GM12878 (cell line): ENCODE measurements at regions not wholly inside any gene's neighbourhood (a gene's known extent, or its start where the extent isn't known, plus 50 kb on each side); places are given as distances from the start of the nearest gene placed in this dataset.

Source experiments
- ATAC-seq: fragments of 200-7000 bp; cut with Tn5 transposase; 3 replicates; pipeline ENCODE4 v1.9.1; 2020; ENCODE audit warnings: mild to moderate bottlenecking, moderate library complexity
- BruUV-seq: library from RNA; stranded (reverse); fragments of 400-500 nt; replicated peaks from 2 replicates; lab custom pipeline; 2021; lab: Mats Ljungman, UMichigan
- CTCF ChIA-PET: fragments of 300-600 bp; sonication (Branson Sonifier 250); formaldehyde crosslinking; extraction: SDS; loops from one replicate; lab custom pipeline; 2021; ENCODE audit warnings: inconsistent platforms; lab: Yijun Ruan, JAX
- POLR2A ChIA-PET: fragments of 350-600 bp; formaldehyde crosslinking; extraction: SDS; loops from one replicate; lab custom pipeline; 2021; ENCODE audit warnings: inconsistent platforms; lab: Charles Lee
- RAD21 ChIA-PET: fragments of 300-600 bp; sonication (Branson Sonifier 250); formaldehyde crosslinking; loops from one replicate; lab custom pipeline; 2023; ENCODE audit warnings: antibody characterized with exemption; ENCODE audit not compliant: unreplicated experiment; lab: Charles Lee
- SMC1A ChIA-PET: fragments of 300-600 bp; sonication (Branson Sonifier 250); formaldehyde crosslinking; loops from one replicate; lab custom pipeline; 2023; ENCODE audit not compliant: unreplicated experiment, uncharacterized antibody; lab: Charles Lee
- DNase-seq: peaks from one replicate; pipeline ENCODE4 v3.0.0-alpha.2; 2011; ENCODE audit warnings: low read depth, low spot score
- FAIRE-seq: peaks from 3 replicates; lab custom pipeline; 2011; peaks lifted over from hg19 to GRCh38; lab: Jason Lieb, UNC
- H2AFZ ChIP-seq: 2 replicates; pipeline ENCODE4 v1.6.0; 2011; ENCODE audit warnings: low read depth, low read length, control low read depth; ENCODE audit not compliant: control insufficient read depth
- H3K27ac ChIP-seq: 2 replicates; pipeline ENCODE4 v1.5.1; 2011; ENCODE audit warnings: control low read depth; ENCODE audit not compliant: control insufficient read depth, insufficient read depth
- H3K27me3 ChIP-seq, 2 experiments: replicated peaks in 1 of 2; 2 replicates each; pipeline versions ENCODE4 v1.6.0 to v1.6.1; 2011; ENCODE audit warnings: low read length in 1 of 2; ENCODE audit not compliant: control insufficient read depth in 2 of 2, insufficient read depth in 2 of 2
- H3K36me3 ChIP-seq, 2 experiments: 2 replicates each; pipeline ENCODE4 v1.5.1; 2011; ENCODE audit warnings: low read length in 1 of 2; ENCODE audit not compliant: control insufficient read depth in 2 of 2, insufficient read depth in 2 of 2
- H3K4me1 ChIP-seq: 2 replicates; pipeline ENCODE4 v1.6.1; 2011; ENCODE audit warnings: mild to moderate bottlenecking, low read length, moderate library complexity, mixed read lengths; ENCODE audit not compliant: control insufficient read depth, insufficient read depth
- H3K4me2 ChIP-seq: 2 replicates; pipeline ENCODE4 v1.6.0; 2011; ENCODE audit warnings: control low read depth; ENCODE audit not compliant: control insufficient read depth, insufficient read depth
- H3K4me3 ChIP-seq: fragments of 200-600 bp; sonication (generic); 2 replicates; pipeline ENCODE4 v1.5.1; 2016
- H3K79me2 ChIP-seq: 2 replicates; pipeline ENCODE4 v1.6.0; 2011; ENCODE audit warnings: low read length; ENCODE audit not compliant: control insufficient read depth, insufficient read depth
- H3K9ac ChIP-seq: 2 replicates; pipeline ENCODE4 v1.8.0; 2011; ENCODE audit warnings: low read length, control low read depth, mixed read lengths; ENCODE audit not compliant: control insufficient read depth, insufficient read depth
- H3K9me3 ChIP-seq: replicated peaks from 3 replicates; pipeline ENCODE4 v1.5.1; 2011; ENCODE audit warnings: mild to moderate bottlenecking, low read length; ENCODE audit not compliant: control insufficient read depth, insufficient read depth
- H4K20me1 ChIP-seq: 2 replicates; pipeline ENCODE4 v1.6.0; 2011; ENCODE audit not compliant: control insufficient read depth, insufficient read depth
- CBX5 ChIP-seq: sonication (generic); IDR thresholded peaks from 2 replicates; pipeline ENCODE4 v1.6.1; 2016; ENCODE audit warnings: low read depth, moderate library complexity, mild to moderate bottlenecking, inconsistent platforms
- CTCF ChIP-seq, 3 experiments: IDR thresholded peaks in 2 of 3; conservative IDR thresholded peaks in 1 of 3; 2 replicates each; pipeline ENCODE4 v1.5.1; 2011; ENCODE audit warnings: low read depth in 3 of 3, low read length in 3 of 3, mild to moderate bottlenecking in 3 of 3, control low read depth in 2 of 3, moderate library complexity in 2 of 3, inconsistent platforms in 1 of 3, mixed read lengths in 1 of 3; ENCODE audit not compliant: control insufficient read depth in 2 of 3, insufficient read depth in 1 of 3; ENCODE audit errors: extremely low read depth in 1 of 3
- FOS ChIP-seq: IDR thresholded peaks from 3 replicates; pipeline ENCODE4 v1.6.1; 2011; ENCODE audit warnings: borderline replicate concordance; ENCODE audit not compliant: insufficient read length; ENCODE audit errors: extremely low read depth
- HCFC1 ChIP-seq: fragments of 150-350 bp; IDR thresholded peaks from 2 replicates; pipeline ENCODE4 v1.6.1; 2014; ENCODE audit warnings: low read length
- HSF1 ChIP-seq: fragments of 150-350 bp; IDR thresholded peaks from 2 replicates; pipeline ENCODE4 v1.6.1; 2014; ENCODE audit warnings: mild to moderate bottlenecking, low read depth, low read length
- MEF2B ChIP-seq: fragments of 450-650 bp; IDR thresholded peaks from 2 replicates; pipeline ENCODE4 v1.6.1; 2018; ENCODE audit warnings: mild to moderate bottlenecking, moderate library complexity; ENCODE audit not compliant: partially characterized antibody, poor library complexity, severe bottlenecking
- MTA3 ChIP-seq: IDR thresholded peaks from 2 replicates; pipeline ENCODE4 v1.6.1; 2012; ENCODE audit warnings: low read length, inconsistent platforms, borderline replicate concordance
- SMC3 ChIP-seq: IDR thresholded peaks from 2 replicates; pipeline ENCODE4 v1.6.1; 2011; ENCODE audit warnings: low read length, improper control_type of control experiment, borderline replicate concordance
- ZNF207 ChIP-seq: fragments of 450-650 bp; IDR thresholded peaks from 2 replicates; pipeline ENCODE4 v1.6.1; 2014; ENCODE audit warnings: antibody characterized with exemption, mild to moderate bottlenecking, borderline replicate concordance
- ZNF384 ChIP-seq: IDR thresholded peaks from 2 replicates; pipeline ENCODE4 v1.6.1; 2012; ENCODE audit warnings: low read depth, mild to moderate bottlenecking, low read length, improper control_type of control experiment, borderline replicate concordance
- WGBS: methylation state at CpG from one replicate; pipeline ENCODE4 v1.1.6; 2016; ENCODE audit warnings: low lambda C conversion rate; ENCODE audit not compliant: insufficient replicate concordance, insufficient coverage; ENCODE audit errors: missing lambda C conversion rate; 5-methylcytosine and 5-hydroxymethylcytosine counted together
- in situ Hi-C: fragments of 300-500 bp; cut with MboI; formaldehyde crosslinking; loops from 9 replicates; pipeline ENCODE4 v1.14.3; 2018; ENCODE audit warnings: mixed read lengths
- intact Hi-C: fragments of 100-400 bp; cut with micrococcal nuclease; formaldehyde crosslinking; loops from one replicate; pipeline ENCODE4 v1.14.2; 2022; ENCODE audit not compliant: unreplicated experiment
- TF ChIP-seq, protein P1 (sequence below): IDR thresholded peaks from 2 replicates; pipeline ENCODE4 v1.6.1; 2012; ENCODE audit warnings: low read length, inconsistent platforms
- TF ChIP-seq, protein P2 (sequence below): fragments of 450-650 bp; IDR thresholded peaks from 2 replicates; pipeline ENCODE4 v1.6.1; 2017; ENCODE audit warnings: borderline replicate concordance

GRCh38 chr2:21376864-21377263 lies 253.1 kb downstream of the TDRD15 start:
- RAD21 ChIA-PET = no interaction called here
- H3K4me3 ChIP-seq = no peak overlapping the region
- WGBS = 93% methylated on average over 3 of the region's 3 CpGs
- no peaks in the 10 kb centered on the region for H3K9me3 ChIP-seq
- SMC1A ChIA-PET = no interaction called here
- H3K27ac ChIP-seq = no peak overlapping the region
- H3K9ac ChIP-seq = no peak overlapping the region
- CTCF ChIA-PET = no interaction called here
- H4K20me1 ChIP-seq = no peaks in the 10 kb centered on the region
- intact Hi-C loops = no loop called here
- FAIRE-seq (no peak), ATAC-seq (no peak), DNase-seq (no peak)
- BruUV-seq = no TSS peak
- in situ Hi-C loops = no loop called here
- no peaks in the 10 kb centered on the region for H3K79me2 ChIP-seq
- no peak for TF ChIP-seq CTCF (IDR thresholded peaks at IDR 0.05 in 2 of 3, conservative IDR thresholded peaks at IDR 0.05 in 1 of 3; ENCODE audit: control insufficient read depth in 2 of 3, extremely low read depth in 1 of 3, insufficient read depth in 1 of 3, low read depth in 3 of 3, low read length in 3 of 3)
- H3K4me1 ChIP-seq = no peaks in the 10 kb centered on the region
- no peak overlapping the region for H3K4me2 ChIP-seq
- POLR2A ChIA-PET = no interaction called here
- H3K36me3 ChIP-seq = no peaks in the 10 kb centered on the region
- no peaks in the 10 kb centered on the region for H3K27me3 ChIP-seq
- H2AFZ ChIP-seq = no peak overlapping the region

GRCh38 chr2:21379140-21379539 lies 255.4 kb downstream of the TDRD15 start:
- WGBS = 48% methylated on average over 2 of the region's 2 CpGs
- FAIRE-seq = no peak
- DNase-seq = no peak
- Histone ChIP-seq H4K20me1 (no peaks in the 10 kb centered on the region), H3K36me3 (no peaks in the 10 kb centered on the region), H3K9me3 (no peaks in the 10 kb centered on the region), H2AFZ (no peak overlapping the region), H3K9ac (no peak overlapping the region), H3K4me3 (no peak overlapping the region), H3K4me1 (no peaks in the 10 kb centered on the region), H3K79me2 (no peaks in the 10 kb centered on the region), H3K4me2 (no peak overlapping the region), H3K27ac (no peak overlapping the region), H3K27me3 (no peaks in the 10 kb centered on the region)
- no TSS peak for BruUV-seq
- CTCF ChIA-PET = interaction anchor here (1.2 kb wide), 1 partner anchor 25 kb away, joined by 3 read pairs; no protein-coding TSS in a partner anchor
- no peak for ATAC-seq
- in situ Hi-C loops (no loop called here), intact Hi-C loops (no loop called here)
- POLR2A ChIA-PET = no interaction called here
- RAD21 ChIA-PET = no interaction called here
- SMC1A ChIA-PET = no interaction called here
- TF ChIP-seq ZNF384 (no peak), FOS (no peak), MEF2B (no peak), CBX5 (no peak), SMC3 (no peak), HCFC1 (no peak), HSF1 (no peak), ZNF207 (no peak), MTA3 (no peak)
- TF ChIP-seq, protein P1, sequence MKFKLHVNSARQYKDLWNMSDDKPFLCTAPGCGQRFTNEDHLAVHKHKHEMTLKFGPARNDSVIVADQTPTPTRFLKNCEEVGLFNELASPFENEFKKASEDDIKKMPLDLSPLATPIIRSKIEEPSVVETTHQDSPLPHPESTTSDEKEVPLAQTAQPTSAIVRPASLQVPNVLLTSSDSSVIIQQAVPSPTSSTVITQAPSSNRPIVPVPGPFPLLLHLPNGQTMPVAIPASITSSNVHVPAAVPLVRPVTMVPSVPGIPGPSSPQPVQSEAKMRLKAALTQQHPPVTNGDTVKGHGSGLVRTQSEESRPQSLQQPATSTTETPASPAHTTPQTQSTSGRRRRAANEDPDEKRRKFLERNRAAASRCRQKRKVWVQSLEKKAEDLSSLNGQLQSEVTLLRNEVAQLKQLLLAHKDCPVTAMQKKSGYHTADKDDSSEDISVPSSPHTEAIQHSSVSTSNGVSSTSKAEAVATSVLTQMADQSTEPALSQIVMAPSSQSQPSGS = no peak
- TF ChIP-seq, protein P2, sequence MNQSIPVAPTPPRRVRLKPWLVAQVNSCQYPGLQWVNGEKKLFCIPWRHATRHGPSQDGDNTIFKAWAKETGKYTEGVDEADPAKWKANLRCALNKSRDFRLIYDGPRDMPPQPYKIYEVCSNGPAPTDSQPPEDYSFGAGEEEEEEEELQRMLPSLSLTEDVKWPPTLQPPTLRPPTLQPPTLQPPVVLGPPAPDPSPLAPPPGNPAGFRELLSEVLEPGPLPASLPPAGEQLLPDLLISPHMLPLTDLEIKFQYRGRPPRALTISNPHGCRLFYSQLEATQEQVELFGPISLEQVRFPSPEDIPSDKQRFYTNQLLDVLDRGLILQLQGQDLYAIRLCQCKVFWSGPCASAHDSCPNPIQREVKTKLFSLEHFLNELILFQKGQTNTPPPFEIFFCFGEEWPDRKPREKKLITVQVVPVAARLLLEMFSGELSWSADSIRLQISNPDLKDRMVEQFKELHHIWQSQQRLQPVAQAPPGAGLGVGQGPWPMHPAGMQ = no peak
